RWPE1 (cell line): ENCODE measurements at regions not wholly inside any gene's neighbourhood (a gene's known extent, or its start where the extent isn't known, plus 50 kb on each side); places are given as distances from the start of the nearest gene placed in this dataset.

Experiments used
- CTCF ChIA-PET: fragments of 350-600 bp; sonication (Branson Sonifier 250); formaldehyde crosslinking; extraction: SDS; loops from one replicate; lab custom pipeline; 2021; lab: Yijun Ruan, JAX
- POLR2A ChIA-PET: fragments of 400-600 bp; formaldehyde crosslinking; extraction: SDS; loops from one replicate; lab custom pipeline; 2020; ENCODE audit warnings: antibody characterized with exemption; ENCODE audit not compliant: low non-redundant PET; lab: Yijun Ruan, JAX
- DNase-seq: peaks from one replicate; pipeline ENCODE4 v3.0.0; 2012; ENCODE audit warnings: low spot score
- H3K27ac ChIP-seq: fragments of 450-650 bp; 2 replicates; pipeline ENCODE4 v1.5.1; 2017
- CTCF ChIP-seq: fragments of 450-650 bp; conservative IDR thresholded peaks from 2 replicates; pipeline ENCODE4 v1.5.1; 2017; ENCODE audit warnings: low read depth, mild to moderate bottlenecking

- POLR2A ChIA-PET = no interaction called here
- no peak overlapping the region for H3K27ac ChIP-seq
- no peak for TF ChIP-seq CTCF
- CTCF ChIA-PET = no interaction called here
- DNase-seq = no peak
Observed at GRCh38 chr2:107013884-107014283, 127.9 kb upstream of the ST6GAL2 start.

- ChIA-PET POLR2A (no interaction called here), CTCF (no interaction called here)
- TF ChIP-seq CTCF = no peak
- no peak overlapping the region for H3K27ac ChIP-seq
- DNase-seq = no peak
Observed at GRCh38 chr2:107018366-107018765, 132.4 kb upstream of the ST6GAL2 start.

- POLR2A ChIA-PET = no interaction called here
- CTCF ChIA-PET = interaction anchor here (0.6 to 0.7 kb wide), 2 partner anchors 21 to 650 kb away, joined by 3 to 4 read pairs; no protein-coding TSS in a partner anchor
- no peak overlapping the region for H3K27ac ChIP-seq
- no peak for DNase-seq
- no peak for TF ChIP-seq CTCF
Observed at GRCh38 chr2:107020392-107020791, 134.4 kb upstream of the ST6GAL2 start.

- H3K27ac ChIP-seq = no peak overlapping the region
- CTCF ChIA-PET = no interaction called here
- no peak for TF ChIP-seq CTCF
- POLR2A ChIA-PET = no interaction called here
- DNase-seq = no peak
Observed at GRCh38 chr2:107024269-107024668, 138.3 kb upstream of the ST6GAL2 start.

GRCh38 chr2:107025291-107025857, 139.4 kb upstream of the ST6GAL2 start:
- POLR2A ChIA-PET = no interaction called here
- TF ChIP-seq CTCF = no peak
- CTCF ChIA-PET = no interaction called here
- no peak for DNase-seq
- no peak overlapping the region for H3K27ac ChIP-seq

- no peak for TF ChIP-seq CTCF
- no peak for DNase-seq
- ChIA-PET CTCF (no interaction called here), POLR2A (no interaction called here)
- H3K27ac ChIP-seq = no peak overlapping the region
Observed at GRCh38 chr2:107025869-107026380, 140.0 kb upstream of the ST6GAL2 start.

GRCh38 chr2:107027205-107027604, 141.2 kb upstream of the ST6GAL2 start:
- H3K27ac ChIP-seq = no peak overlapping the region
- CTCF ChIA-PET = no interaction called here
- TF ChIP-seq CTCF = no peak
- POLR2A ChIA-PET = no interaction called here
- no peak for DNase-seq
